GM18499 (cell line): ENCODE measurements at regions not wholly inside any gene's neighbourhood (a gene's known extent, or its start where the extent isn't known, plus 50 kb on each side); places are given as distances from the start of the nearest gene placed in this dataset.

Source experiments
- ATAC-seq: cut with Tn5 transposase; IDR thresholded peaks from one replicate; pipeline ENCODE4 v1.9.1; 2021; ENCODE audit warnings: moderate number of reproducible peaks; ENCODE audit not compliant: insufficient read depth, unreplicated experiment

DNA sequence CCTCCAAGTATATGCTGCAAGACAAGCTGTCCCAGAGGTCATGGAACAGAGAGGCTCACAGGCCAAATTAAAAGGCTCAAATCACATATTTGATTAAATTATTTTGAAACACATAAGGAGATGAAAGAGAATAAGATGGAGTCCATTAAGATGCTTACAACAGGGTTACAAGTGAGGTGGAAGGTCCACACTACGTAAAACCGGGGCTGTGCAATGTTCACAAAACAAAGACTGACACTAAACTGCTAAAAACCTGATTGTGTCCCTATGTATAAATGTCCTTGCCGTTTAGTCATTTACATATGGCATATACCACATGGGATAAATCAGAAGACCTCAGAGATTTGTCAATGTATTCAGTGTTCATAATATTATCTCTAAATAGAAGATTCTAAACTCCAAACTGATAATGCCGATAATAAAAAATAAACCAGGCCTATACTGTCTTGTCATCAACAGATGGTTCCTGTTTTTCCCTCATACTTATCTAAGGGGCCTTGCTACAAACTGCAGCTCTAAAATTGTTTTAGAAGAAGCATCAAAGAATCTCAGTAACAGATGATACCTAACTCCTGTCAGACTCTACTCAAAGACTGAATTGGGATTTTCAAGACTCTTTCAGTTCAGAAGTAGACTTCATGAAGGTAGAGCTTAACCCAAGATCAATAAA, 51.8 kb upstream of the RIPOR2 start:
- ATAC-seq: no peak

GRCh38 chr6:24988562-24988961, 52.8 kb upstream of the RIPOR2 start:
- ATAC-seq: no peak

- no peak for ATAC-seq
These were observed 54.6 kb upstream of the RIPOR2 start for GRCh38 chr6:24990236-24990845.

DNA sequence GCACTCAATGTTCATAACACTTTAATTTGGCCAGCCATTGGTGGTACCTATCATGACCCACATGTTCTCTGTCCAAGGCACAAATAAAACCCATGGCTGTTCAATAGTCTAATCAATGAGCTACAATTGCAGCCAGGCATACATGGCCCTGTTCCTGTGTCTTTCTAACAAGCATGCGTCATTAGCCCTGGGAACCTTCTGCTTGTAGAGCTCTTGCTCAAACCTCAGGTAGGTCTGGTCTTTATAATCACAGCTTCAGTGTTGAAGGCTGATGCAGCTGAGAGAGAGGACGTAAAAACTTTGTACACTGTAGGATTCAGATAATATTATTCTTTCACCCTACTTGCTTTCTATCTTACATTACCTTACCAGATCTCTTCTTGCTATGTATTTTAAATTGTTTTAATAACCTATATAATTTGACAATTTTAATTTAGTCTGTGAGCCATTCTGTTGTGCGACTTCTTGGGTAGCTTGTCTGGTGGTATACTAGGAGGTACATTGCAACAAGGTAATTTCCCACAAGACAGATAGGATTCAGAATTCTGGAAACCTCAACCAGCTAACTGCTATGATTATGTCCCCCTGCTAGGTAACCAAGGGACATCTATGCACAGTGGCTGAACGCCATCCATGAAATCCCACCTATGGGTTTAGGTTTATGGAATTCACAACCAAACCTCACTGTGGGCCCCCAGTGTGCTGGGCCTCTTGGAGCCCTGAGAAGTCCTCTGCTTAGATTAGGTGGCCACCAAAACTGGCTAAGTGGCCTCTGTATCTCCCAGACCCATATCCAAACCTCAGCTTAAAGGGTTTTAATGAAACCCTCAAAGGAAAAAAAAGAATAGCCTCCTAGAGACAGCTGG, 55.4 kb upstream of the RIPOR2 start:
- ATAC-seq: no peak

- ATAC-seq: peak; percentile 93
These were observed 56.2 kb upstream of the RIPOR2 start for GRCh38 chr6:24991810-24992467.

DNA sequence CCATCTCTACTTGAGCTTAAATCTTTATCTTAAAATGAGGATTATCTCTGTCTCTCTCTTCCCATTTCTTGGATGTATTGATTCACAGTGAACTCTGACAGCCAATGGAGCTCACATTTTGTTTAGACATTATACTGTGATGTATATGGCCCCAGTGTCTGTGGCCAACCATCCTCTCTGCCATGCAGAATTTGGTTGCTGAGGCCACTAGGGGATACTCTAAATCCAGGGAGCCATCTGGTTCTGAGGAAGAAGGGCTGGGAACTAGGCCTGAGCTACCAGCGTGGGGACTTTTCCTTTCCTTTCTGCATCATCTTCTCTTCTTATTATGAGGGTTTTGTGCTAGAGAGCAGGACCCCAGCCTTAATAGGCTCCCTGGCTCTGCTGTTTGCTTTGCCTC, 59.1 kb upstream of the RIPOR2 start:
- ATAC-seq: no peak

GRCh38 chr6:24995270-24995669, 59.5 kb upstream of the RIPOR2 start:
- ATAC-seq: no peak

- ATAC-seq: no peak
These were observed 60.6 kb upstream of the RIPOR2 start for GRCh38 chr6:24996269-24996836.

GRCh38 chr6:24997231-24997630, 61.5 kb upstream of the RIPOR2 start:
- ATAC-seq: no peak

GRCh38 chr6:24997905-24998304, 62.1 kb upstream of the RIPOR2 start:
- no peak for ATAC-seq

DNA sequence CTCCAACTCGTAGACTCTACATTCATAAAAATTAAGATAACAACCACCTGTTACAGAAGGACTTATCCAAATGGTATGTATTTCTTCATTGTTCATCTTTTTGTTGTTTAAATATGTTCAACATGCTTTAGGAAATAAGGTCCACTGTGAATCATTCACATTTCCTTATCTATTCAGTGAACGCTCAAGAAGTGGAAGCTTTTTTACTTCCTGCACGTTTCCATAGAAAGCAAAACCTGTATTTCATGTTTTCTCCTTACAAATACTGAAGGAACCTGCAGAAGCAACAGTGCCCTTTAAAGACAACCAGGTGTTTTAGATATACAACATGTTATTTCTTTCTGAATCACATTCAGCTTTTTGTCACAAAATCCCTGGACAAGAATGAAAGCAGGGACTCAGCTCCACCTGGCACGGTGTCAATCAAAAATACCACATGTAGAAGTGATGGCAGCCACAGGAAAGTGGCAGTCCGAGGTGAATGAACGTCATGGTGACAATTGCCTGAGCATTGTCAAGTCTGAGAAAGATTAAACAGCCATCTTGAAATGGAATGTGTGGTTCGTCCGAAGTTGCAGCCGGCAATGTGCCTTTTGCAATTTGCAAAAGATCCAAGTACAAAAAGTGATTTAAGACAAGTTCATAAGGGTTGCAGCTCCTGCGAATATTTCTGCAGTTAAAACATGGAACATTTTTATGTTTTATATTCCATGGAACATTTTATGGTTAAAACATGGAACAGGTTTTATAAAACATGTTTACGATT, 66.7 kb upstream of the RIPOR2 start:
- no peak for ATAC-seq

- no peak for ATAC-seq
These were observed 68.6 kb upstream of the RIPOR2 start for GRCh38 chr6:25004357-25004756.

GRCh38 chr6:25005010-25005409, 69.2 kb upstream of the RIPOR2 start:
- ATAC-seq: no peak

DNA sequence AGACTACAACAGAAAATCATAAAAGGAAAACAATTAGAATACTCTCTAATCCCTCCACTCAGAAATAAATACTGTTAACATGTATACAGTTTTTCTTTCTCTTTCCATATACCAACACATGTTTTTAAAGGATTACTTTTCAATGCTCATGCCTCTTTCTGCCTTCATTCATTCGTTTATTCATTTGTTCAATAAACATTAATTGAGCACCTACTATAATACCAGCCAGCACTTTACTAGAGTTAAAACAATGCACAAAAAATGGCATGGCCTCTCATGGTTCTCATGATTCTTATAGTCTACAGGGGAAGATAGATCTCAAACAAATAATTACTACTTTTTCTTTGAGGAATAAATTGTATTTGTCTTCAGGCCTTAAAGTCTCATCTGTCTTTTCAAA, 70.3 kb upstream of the RIPOR2 start:
- ATAC-seq: no peak

DNA sequence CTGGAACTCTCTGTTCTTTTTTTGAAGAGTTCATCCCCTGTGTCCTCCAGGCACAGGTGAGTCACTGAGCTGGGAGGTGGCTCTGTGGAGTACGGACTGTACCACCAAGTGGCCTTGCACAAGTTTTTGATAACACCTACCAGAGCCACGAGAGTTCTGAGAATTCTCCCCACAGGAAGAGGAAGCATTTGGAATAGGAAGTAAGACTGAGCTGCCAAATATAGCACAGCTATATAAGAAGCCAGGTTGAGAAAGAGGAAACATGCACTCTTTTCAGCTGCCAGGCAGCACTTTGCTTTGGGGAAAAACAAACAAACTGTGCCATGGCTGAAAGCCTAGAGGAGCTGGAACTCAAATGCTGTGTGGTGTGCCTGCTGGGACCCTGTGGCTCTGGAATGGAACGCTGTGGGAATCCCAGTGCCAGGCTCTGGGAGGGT, 70.8 kb upstream of the RIPOR2 start:
- no peak for ATAC-seq

- peak; percentile 79 for ATAC-seq
These were observed 71.5 kb upstream of the RIPOR2 start for GRCh38 chr6:25007269-25007699.

DNA sequence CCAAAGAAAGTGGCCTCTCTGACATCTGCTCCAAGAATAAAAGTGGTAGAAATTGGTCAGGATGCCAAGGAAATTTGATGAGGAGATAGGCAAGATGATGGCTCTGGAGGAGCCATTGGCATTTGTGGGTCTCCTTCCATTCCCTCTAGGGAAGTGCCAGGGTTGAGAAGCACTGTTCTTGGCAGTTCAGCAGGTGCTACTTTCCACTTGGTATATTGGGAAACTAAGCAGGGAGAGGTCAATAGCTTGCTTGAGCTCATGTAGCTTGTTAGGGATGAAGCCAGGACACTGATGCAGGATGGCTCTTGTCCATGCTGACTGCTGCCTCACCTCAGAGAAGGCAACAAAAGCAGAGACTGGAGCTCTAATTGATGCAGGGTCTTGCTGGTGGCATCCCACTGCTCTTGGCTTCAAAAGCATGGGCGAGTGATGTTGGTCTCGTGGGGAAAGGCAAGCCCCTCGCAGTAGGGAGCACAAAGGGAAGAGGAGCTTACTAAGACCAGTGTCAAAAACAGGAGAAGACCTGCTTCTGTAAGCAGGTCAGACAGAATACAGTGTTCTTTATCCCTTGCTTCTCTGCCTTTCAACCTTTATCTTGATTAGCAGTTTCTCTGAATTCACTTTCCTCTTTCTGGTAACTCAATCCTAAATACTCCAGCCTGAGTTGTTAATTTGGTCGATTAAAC, 73.1 kb upstream of the RIPOR2 start:
- ATAC-seq: no peak

DNA sequence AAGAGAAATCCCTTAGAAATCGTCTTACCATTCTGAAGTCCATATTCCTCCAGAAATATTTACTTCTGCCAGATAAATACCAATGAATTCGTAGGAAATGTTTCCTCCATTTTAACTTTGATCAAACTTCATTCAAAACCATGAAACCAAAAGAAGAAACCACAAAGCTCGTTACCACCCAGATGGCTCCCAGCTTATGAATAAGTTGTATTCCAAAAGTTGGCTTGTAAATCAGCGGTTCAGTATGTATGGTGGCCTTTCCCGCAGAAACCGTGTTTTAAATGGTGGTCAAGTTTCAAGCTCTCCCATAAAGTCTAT, 73.6 kb upstream of the RIPOR2 start:
- ATAC-seq: no peak

DNA sequence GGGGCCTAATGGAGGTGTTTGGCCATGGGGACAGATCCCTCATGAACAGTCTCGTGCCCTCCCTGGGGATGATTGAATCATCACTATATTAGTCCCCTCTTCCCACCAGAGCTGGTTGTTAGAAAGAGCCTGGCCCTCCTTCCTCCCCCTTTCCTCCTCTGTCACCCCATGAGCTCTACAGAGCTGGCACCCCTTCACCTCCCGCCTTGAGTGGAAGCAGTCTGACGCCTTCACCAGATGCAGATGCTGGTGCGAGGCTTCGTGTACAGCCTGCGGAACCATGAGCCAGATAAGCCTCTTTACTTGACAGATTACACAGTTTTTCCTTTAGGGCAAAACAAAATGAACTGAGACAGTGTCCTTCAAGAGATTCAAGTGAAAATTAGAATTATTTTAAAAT, 74.4 kb upstream of the RIPOR2 start:
- ATAC-seq: no peak
